NCI-H2227 (cell line): ENCODE measurements at regions not wholly inside any gene's neighbourhood (a gene's known extent, or its start where the extent isn't known, plus 50 kb on each side); places are given as distances from the start of the nearest gene placed in this dataset.

ENCODE experiments used
- DNase-seq: peaks from one replicate; lab custom pipeline; 2025; ENCODE audit not compliant: unreplicated experiment; lab: John Stamatoyannopoulos, UW

- no peak for DNase-seq
These were observed 227.1 kb downstream of the MYCN start for GRCh38 chr2:16167451-16167861.

GRCh38 chr2:16166327-16166981 is 226.1 kb downstream of the MYCN start:
- peak; percentile 40 for DNase-seq

GRCh38 chr2:16165518-16166326 is 225.4 kb downstream of the MYCN start:
- DNase-seq = no peak

- no peak for DNase-seq
These were observed 222.2 kb downstream of the MYCN start for GRCh38 chr2:16162491-16163040.

DNA sequence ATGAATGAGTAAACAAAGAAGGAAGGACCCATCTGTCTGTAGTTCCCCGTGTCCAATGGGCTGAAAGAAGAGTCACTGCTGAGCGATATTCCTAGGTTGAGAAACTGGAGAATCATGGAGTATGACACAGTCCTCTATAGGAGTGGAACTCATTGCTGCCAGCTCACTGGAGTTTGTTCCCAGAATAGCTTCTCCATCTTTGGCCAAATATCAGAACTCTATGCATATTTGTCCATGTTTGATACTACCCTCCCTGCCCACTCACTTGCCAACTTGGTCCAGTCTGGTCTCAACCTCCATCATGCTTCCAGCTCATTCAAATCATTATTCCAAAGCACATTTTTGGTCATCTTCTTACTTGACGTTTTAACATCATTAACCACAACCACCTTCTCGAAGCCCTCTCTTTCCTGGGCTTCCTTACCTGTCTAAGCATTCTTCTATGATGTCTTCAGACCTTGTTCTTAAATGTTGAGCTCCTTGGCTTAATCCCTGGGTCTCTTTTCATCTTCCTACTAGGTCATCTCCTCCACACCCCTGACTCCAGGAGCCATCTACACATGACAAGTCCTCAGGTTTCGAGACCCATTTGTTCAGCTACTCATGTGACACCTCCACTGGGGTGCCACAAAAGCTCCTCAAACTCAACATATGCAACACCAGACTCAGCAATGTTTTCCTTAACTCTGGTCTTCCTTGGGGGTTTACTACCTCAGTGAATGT is 221.6 kb downstream of the MYCN start:
- DNase-seq = no peak

DNA sequence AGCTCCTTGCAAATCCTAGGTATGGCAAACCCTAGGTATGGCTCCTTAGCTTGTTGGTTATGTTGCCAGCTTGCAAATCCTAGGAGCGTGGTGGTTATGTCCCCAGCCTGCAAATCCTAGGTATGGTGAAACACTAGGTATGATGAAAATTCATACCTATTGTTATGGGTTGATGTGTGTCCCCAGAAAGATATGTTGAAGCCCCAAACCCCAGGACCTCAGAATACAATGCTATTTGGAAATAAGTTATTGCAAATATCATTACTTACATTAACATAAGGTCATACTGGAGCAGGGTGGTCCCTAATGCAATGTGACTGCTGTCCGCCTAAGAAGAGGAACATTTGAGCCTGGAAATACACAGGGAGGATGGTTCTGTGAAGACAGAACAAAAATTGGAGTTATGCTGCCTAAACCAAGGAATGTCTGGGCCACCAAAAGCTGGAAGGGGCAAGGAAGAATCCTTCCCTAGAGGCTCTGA is 220.8 kb downstream of the MYCN start:
- no peak for DNase-seq

- no peak for DNase-seq
These were observed 220.1 kb downstream of the MYCN start for GRCh38 chr2:16160281-16161084.

- no peak for DNase-seq
These were observed 216.1 kb downstream of the MYCN start for GRCh38 chr2:16156411-16156810.

DNA sequence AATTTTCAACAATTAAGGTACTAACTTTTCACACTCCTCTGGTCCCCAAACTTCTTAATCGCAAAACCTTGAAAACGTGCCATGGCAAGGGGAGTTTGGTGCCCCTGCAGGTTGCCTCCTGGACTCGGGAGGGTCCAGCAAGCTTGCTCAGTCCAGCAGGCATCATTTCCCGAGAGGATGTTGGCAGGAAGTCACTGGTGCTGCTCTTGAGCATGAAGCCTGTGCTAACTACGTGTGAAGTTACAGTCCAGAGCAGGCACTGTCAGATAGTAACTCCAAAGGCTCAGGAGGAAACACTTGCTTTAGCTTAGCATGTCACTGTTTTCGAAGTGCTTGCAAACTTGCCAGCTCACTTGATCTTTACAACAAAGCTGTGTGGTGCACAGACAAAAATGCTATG is 215.4 kb downstream of the MYCN start:
- DNase-seq = no peak

DNA sequence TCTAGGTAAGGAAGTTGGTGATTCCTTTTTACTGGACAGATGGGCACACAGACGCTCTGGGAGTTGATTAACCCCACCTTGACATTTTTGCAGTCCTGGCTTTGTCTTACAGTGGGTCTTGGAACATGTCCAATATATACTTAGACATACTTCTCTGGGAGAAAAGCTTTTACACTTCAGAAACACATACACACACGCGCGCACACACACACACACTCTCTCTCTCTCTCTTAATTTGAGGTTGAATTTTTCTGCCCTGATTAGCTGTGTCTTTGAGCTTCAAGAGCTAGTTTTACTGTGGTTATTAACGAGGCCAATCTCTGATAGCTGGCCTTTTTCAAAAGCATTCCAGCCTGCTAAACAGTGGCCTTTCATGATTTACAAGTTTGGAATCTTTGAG is 215.0 kb downstream of the MYCN start:
- DNase-seq = no peak

DNA sequence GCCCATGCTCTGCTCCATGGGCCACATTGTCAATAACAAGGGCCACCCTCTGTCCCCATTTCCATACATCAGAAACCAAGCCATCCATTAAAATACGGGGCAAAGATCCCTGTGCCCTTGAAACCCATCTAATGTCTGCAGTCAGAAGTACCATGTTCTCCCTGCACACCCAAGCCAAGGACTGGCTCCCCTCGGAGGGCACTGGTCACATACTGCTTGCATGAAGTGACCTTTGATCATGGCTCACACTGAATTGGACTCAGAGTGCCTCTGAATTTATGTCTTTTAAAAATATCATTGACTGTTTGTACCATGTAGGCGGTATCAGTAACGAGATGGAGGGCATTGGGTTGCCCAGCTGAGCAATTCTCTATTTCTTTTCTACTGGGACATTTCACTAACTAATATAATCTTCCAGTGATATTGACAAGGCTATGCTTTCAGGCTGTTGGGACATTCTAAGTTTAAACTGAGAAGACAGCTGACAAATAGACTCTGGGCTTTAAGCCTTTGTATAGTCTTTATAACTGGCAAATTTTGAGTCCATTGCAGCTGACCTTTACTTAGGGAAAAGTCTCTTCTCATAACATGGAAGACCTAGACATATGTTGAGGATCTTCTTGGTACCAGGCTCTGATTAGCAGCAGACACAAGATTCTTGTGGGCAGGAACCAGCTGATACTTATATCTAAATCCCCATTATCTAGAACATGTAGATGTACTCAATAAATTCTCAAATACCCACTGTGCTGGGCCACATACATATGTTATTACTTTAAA is 214.3 kb downstream of the MYCN start:
- DNase-seq = no peak

DNA sequence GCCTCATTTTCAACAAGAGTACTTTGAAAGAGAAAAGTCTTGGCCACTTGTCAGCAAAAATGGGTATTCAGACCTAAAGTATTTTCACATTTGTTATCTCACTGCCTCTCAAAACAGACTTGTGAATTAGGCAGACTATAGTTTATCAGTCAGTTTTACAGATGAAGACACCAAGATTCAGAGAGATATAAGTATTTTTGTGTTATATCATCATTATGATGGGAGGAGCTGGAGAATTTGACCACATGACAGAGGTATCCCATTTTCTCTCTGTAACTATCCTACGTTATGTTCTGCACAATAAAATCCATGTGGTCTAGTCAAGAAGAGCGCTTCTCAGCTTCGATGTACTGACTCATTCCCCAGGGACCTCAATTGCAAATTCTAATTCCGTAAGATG is 213.7 kb downstream of the MYCN start:
- DNase-seq = no peak

DNA sequence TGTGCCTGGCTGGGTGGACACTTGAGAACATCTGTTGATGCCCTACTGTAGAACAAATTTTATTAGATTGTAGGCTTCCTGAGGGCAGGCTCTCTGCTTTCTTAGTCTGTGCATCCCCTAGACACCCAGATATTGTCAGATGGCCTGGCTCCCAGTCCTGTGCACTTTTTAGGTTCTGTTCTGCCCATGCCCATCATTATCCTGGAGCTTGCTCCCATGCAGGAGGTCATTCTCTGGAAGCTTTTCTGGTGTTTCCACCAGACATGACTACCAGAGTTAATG is 213.3 kb downstream of the MYCN start:
- DNase-seq = no peak

GRCh38 chr2:16152928-16153753 is 212.8 kb downstream of the MYCN start:
- no peak for DNase-seq

- no peak for DNase-seq
These were observed 211.9 kb downstream of the MYCN start for GRCh38 chr2:16152071-16152927.

GRCh38 chr2:16151651-16152050 is 211.3 kb downstream of the MYCN start:
- DNase-seq = no peak

DNA sequence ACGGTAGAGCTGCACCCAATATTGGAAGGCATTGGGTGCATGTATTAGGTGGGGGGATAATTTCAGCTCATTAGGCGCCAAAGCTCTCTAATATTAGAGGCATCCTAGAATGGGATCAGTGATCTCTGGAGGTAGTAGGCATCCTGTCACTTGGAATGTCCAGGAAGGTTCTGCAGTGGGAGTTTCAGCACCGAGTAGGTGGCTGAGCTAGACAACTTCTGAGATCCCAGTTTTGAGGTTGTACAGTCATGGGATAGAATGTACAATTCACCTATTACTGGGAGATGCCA is 210.9 kb downstream of the MYCN start:
- DNase-seq = no peak

- no peak for DNase-seq
These were observed 210.3 kb downstream of the MYCN start for GRCh38 chr2:16150456-16151280.
